GM21447 (cell line): ENCODE measurements at regions not wholly inside any gene's neighbourhood (a gene's known extent, or its start where the extent isn't known, plus 50 kb on each side); places are given as distances from the start of the nearest gene placed in this dataset.
"Not testable (repeated sequence)": the region's sequence is repeated elsewhere in the genome, so short reads cannot be mapped to it uniquely, and the experiment has no call there.

Source experiments
- ATAC-seq: cut with Tn5 transposase; IDR thresholded peaks from one replicate; pipeline ENCODE4 v1.9.1; 2021; ENCODE audit not compliant: unreplicated experiment

DNA sequence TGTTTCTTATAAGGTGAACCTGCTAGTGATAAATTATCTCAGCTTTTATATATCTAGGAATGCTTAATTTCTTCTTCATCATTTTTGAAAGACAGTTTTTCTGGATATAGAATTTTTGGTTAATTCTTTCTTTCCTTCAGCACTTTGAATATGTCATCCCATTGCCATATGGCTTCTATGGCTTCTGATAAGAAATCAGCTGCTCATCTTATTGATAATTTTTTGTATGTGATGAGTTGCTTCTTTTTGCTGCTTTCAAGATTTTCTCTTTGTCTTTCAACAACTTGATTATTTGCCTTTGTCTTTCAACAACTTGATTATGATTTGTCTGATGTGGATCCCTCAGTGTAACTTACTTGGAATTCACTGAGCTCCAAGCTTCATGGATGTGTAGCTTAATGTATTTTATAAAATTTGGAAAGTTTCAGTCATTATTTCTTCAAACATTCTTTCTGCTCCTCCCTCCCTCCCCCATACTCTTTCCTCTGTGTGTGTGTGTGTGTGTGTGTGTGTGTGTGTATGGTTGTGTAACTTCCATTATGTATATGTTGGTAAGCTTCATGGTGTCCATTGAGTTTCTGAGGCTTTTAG lies 243.9 kb downstream of the TLE1 start:
- ATAC-seq: no peak

DNA sequence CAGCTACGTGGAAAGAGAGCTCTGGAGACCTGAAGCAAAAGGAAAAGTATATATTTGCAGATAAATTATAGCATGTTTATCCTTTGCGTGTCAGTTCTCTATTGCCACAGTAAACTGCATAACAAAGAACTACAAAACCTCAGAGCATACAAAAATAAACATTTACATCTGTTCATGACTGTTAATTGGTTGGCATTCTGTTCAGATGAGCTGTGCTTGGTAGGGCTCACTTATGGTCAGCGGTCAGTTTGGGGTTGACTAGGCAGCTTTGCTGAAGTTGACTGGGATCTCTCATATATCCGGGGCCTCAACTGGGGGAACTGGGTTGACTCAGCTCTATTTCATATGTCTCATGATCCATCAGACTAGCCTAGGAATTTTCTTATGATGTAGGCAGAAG lies 257.7 kb downstream of the TLE1 start:
- no peak for ATAC-seq

GRCh38 chr9:81430727-81431126 lies 258.6 kb downstream of the TLE1 start:
- no peak for ATAC-seq

DNA sequence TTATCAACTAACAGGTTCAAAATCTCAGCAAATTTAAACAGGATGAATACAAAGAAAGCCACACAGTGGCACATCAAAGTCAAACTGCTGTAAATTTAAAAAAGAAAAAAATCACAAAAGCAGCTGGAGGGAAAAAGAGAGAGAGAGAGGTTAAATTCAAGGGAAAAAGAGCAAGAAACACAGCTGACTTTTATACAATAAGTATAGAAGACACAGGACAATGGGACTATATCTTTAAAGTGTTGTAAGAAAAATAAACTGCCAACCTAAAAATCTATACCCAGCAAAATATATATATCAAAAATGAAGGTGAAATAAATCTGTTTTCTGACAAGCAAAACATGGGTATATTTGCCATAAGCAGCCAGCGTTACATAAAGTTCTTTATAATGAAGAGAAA lies 261.5 kb downstream of the TLE1 start:
- no peak for ATAC-seq

GRCh38 chr9:81424431-81424830 lies 264.9 kb downstream of the TLE1 start:
- no peak for ATAC-seq

DNA sequence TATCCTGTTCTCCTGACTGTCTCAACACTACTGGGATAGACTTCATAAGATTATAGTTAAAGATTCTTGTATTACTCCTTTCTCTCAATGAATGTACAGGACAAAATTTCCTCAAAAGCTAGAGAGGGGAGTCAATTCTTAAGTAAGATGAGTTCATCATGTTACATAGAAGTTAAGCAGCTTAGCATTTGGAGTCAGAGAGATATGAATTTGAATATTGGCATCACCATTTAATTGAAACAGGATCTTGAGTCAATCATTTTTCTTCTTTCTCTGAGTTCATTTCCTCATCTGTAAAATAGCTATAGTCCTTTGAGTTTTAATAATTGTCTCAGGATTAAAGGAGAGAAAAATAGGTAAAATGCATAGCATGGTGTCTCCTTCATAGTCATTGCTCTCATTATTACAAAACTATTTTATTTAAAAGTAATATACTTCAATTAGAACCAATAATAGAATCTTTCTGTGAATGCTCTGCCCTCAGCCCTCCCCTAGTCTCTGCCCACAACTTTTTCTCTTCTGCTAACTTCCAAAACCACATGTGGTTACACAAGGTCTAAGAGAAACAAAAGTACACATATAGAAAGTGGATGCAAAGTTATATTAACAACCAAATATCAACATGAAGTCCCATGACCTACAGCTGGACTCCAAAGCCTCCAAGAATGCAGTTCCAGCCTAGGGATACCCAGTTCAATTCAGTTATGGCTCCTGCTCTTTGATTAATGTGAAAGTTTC lies 265.6 kb downstream of the TLE1 start:
- no peak for ATAC-seq

GRCh38 chr9:81421090-81421489 lies 268.3 kb downstream of the TLE1 start:
- not testable (repeated sequence) for ATAC-seq

- no peak for ATAC-seq
Observed at GRCh38 chr9:81420024-81420423, 269.3 kb downstream of the TLE1 start.

DNA sequence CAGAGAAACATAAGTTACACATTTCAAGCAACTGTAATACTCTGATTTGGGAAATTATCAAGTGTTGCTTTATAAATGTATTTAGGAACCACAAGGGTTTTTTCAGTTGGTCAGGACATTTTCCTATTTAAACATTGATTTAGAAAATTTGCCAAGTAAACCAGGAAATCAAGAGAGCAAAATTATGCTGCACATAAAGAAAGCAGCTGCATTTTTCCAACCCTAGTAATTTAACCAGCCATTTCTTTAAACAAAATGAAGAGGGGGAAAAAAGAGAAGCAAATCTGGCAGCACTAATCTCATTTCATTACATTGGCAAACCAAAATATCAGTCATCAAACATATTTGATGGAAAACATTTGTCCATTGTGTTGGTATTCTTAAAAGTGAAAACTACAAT lies 271.4 kb downstream of the TLE1 start:
- ATAC-seq: no peak

DNA sequence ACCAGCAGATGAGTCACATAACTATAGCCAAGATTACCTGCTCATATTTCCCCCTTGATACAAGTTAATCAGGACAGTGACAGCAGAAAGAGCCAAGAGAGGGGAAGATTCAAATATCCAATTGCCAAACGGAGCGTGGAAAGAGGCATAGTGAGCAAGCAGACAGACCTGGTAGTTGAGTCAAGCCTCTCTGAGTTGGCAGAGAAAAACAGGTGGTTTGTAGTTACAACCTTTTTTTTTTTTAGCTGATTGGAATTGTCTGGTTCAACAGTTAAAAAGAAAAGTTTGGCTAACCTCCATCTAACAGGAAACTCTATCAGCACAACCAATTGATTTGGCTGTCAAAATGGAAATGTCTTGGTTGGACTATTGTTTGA lies 272.1 kb downstream of the TLE1 start:
- no peak for ATAC-seq

DNA sequence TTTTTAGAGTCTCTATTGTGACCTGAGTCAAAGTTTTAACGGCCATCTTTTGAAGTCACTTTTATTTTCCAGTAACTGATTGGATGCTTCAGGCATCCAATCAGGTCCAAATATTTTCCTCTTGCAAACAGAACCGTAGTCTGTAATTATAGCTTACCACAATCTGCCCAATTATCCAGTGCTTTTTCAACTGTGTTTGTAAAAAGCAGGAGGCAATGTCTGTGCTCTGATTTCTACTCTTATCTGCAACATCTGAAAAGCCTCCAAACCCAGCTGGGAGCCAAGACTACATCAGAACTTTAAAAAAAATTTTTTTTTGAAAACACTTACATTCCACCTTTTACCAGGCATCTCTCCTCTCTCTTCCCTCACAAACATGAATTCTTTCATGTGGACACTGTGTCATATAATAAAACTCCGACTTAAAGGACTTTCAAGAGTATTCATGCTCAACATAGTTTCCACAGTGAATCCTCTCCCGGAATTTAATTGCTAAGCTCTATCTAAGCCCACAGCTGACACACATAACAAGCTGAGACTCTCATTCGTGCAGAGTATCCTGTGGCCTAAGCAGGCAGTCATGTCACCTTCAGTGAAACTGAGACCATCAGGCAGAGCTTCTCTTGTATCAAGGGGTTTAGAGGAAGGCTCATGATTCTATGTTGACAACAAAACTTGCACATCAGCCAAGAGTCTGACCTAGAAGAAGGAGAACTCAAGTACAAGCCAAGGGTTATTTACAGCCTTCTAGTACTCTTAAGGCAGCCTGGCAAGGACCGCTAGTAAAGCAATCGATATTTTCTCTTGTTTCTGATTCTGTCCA lies 272.7 kb downstream of the TLE1 start:
- ATAC-seq: no peak

DNA sequence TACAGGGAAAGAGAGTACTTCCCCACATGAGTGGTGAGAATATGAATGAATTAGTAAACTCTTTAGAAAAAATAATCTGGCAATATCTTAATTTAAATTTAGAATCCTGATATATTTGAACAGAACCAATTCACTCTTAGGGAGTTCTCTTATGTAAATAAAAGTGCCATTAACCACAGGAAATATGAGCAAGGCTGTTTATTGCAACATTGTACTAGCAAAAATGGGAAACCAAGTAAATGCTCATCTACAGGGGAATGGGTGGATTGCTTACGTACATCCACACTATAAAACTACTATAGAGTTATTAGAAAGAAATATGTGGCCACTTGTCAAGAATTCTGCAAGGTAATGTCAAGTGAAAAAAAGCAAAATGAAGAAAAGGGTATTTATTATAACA lies 274.5 kb downstream of the TLE1 start:
- no peak for ATAC-seq

DNA sequence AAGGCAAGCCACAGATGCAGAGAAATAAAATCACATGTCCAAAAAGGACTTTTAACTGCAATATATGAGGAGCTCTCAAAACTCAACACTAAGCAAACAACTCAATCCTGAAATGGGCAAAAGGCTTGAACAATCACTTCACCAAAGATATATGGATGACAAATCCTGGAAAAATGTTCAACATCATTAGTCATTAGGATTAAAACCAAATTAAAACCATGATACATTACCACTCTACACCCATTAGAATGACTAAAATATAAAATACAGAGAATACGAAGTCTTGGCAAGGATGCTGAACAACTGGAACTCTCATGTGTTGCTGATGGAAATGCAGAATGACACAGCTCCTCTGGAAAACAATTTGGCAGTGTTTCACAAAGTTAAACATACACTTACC lies 277.4 kb downstream of the TLE1 start:
- no peak for ATAC-seq

DNA sequence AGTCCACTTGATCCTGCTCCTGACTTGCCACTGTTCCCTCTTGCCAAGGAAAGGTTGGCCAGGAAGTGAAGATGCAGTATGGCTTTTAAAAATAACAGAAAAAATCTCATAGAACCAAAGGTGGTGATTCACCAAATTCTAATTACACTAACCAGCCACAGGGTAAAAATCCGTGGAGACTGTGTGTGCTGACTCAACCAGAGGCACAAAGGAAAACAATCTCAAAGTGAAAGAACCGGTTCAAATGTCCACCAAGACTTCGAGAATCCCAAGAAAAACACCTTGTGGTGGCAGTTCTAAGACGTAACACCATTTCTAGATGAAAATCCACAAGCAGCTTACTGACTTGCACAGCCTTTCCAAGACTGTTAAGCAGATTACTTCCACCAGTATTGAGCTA lies 279.1 kb downstream of the TLE1 start:
- no peak for ATAC-seq

DNA sequence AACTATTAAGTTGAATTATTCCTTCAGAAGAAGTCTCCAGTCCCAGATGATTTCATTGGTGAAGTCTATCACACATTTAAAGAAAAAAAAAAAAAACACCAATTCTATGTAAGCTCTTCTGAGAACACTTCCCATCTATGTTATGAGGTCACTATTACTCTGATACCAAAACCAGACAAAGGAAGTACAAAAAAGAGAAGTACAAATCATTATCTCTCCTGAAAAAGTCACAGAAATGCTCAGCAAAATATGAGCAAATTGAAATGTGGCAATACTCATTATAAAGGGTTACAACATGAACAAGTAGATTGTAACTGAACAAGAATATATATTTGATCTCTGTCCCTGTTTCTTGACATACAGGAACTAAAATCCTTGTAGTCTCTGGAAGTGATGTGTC lies 280.4 kb downstream of the TLE1 start:
- ATAC-seq: no peak

DNA sequence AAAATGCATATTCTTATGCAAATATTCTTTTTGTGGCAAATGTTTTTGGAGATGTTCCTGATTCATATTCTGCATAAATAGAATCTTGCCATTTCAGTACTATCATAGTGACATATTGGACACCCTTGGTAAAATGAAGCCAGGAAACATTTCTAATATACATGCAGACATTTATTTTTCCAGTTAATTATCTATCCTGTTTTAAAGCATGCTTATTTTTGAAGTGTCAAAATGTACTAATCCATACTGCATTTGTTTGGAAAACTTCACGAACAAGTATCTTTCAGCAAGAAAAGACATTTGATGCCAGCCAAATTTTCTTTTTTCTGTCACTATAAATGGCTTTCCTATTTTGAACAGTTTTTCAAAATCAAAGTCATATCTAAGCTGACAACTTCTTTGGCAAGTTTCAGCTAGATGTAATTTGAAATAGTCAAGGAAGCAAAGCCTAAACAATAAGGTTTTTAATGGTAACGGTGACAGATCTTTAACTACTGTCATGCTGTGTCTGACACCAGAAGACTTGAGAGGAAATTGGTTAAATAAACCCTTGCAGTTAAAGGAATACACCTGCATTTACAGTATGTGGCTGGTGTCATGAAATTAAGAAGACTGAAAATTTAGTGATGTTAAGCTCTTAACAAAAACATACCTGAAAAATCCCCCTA lies 284.3 kb downstream of the TLE1 start:
- ATAC-seq: no peak

GRCh38 chr9:81397481-81398381 lies 291.6 kb downstream of the TLE1 start:
- ATAC-seq: no peak

- no peak for ATAC-seq
Observed at GRCh38 chr9:81396528-81396927, 292.8 kb downstream of the TLE1 start.

- no peak for ATAC-seq
Observed at GRCh38 chr9:81395676-81396054, 293.7 kb downstream of the TLE1 start.

DNA sequence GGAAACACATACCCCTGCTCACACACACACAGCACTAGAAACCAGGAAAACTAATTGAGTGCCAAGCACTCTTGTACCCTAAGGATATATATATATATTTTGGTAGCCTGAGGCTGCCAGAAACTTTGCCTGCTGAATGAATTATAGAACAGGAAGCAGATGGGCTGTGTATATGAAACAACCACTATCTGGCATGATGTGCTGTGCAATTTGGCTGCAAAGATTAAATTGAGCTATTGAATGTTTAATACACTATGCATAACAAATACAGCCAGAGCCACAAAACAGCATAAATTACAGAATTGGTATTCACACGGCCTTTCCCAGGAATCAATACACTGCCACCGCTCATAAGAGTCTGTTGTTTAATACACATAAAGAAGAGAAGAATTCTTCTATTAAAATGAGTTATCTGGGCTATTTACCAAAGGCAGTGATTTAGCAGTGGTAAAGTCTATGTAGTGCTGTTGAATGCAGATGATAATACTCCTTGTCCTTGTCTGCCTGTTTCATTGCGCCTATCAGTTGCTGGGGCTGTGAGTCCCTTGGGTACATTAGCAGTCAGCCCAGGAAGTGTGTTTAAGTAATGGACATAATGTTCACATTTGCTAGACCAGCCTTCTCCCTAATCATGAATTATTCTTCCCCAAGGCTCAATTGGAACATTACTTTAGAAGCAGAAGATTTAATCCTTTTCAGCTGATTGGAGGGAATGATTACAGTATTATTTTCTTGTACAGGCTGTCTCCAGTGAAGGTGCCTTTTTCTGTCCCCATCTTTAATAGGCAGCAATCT lies 294.3 kb downstream of the TLE1 start:
- no peak for ATAC-seq
